ENCODE measurements at regions not wholly inside any gene's neighbourhood (a gene's known extent, or its start where the extent isn't known, plus 50 kb on each side); places are given as distances from the start of the nearest gene placed in this dataset.

- H3K27ac ChIP-seq (ENCODE audit: low read length): no peak overlapping the region
- H3K9me3 ChIP-seq (ENCODE audit: control insufficient read depth in 2 of 2, low read length in 2 of 2): no peaks in the 10 kb centered on the region
- no peaks in the 10 kb centered on the region for H3K36me3 ChIP-seq (ENCODE audit: control insufficient read depth in 2 of 2, insufficient read depth in 2 of 2, low read length in 2 of 2)
- no peak overlapping the region for H3K9ac ChIP-seq (ENCODE audit: low read length in 2 of 2)
- H3K27me3 ChIP-seq (ENCODE audit: control insufficient read depth in 1 of 2, insufficient read depth in 2 of 2, low read length in 2 of 2): no peaks in the 10 kb centered on the region
- no peak overlapping the region for H3K4me3 ChIP-seq (ENCODE audit: low read length in 2 of 2)
- H3K4me1 ChIP-seq (ENCODE audit: control insufficient read depth, insufficient read depth, low read length): no peaks in the 10 kb centered on the region
Observed at GRCh38 chr2:4465671-4466070, 762.3 kb downstream of the DCDC2C start.

- H3K27ac ChIP-seq (ENCODE audit: low read length): no peak overlapping the region
- H3K36me3 ChIP-seq (ENCODE audit: control insufficient read depth in 2 of 2, insufficient read depth in 2 of 2, low read length in 2 of 2): no peaks in the 10 kb centered on the region
- no peak overlapping the region for H3K9ac ChIP-seq (ENCODE audit: low read length in 2 of 2)
- no peak overlapping the region for H3K4me3 ChIP-seq (ENCODE audit: low read length in 2 of 2)
- H3K27me3 ChIP-seq (ENCODE audit: control insufficient read depth in 1 of 2, insufficient read depth in 2 of 2, low read length in 2 of 2): no peaks in the 10 kb centered on the region
- H3K9me3 ChIP-seq (ENCODE audit: control insufficient read depth in 2 of 2, low read length in 2 of 2): no peaks in the 10 kb centered on the region
- H3K4me1 ChIP-seq (ENCODE audit: control insufficient read depth, insufficient read depth, low read length): no peaks in the 10 kb centered on the region
Observed at GRCh38 chr2:4475618-4476017, 772.2 kb downstream of the DCDC2C start.

- Histone ChIP-seq H3K9ac (ENCODE audit: low read length in 2 of 2) (no peak overlapping the region), H3K9me3 (ENCODE audit: control insufficient read depth in 2 of 2, low read length in 2 of 2) (no peaks in the 10 kb centered on the region), H3K27ac (ENCODE audit: low read length) (no peak overlapping the region), H3K4me3 (ENCODE audit: low read length in 2 of 2) (no peak overlapping the region), H3K27me3 (ENCODE audit: control insufficient read depth in 1 of 2, insufficient read depth in 2 of 2, low read length in 2 of 2) (no peaks in the 10 kb centered on the region), H3K4me1 (ENCODE audit: control insufficient read depth, insufficient read depth, low read length) (no peaks in the 10 kb centered on the region), H3K36me3 (ENCODE audit: control insufficient read depth in 2 of 2, insufficient read depth in 2 of 2, low read length in 2 of 2) (no peaks in the 10 kb centered on the region)
Observed at GRCh38 chr2:4483050-4483449, 779.7 kb downstream of the DCDC2C start.

GRCh38 chr2:4486971-4487370, 783.6 kb downstream of the DCDC2C start:
- Histone ChIP-seq H3K4me1 (ENCODE audit: control insufficient read depth, insufficient read depth, low read length) (no peaks in the 10 kb centered on the region), H3K9me3 (ENCODE audit: control insufficient read depth in 2 of 2, low read length in 2 of 2) (no peaks in the 10 kb centered on the region), H3K27ac (ENCODE audit: low read length) (no peak overlapping the region), H3K4me3 (ENCODE audit: low read length in 2 of 2) (no peak overlapping the region), H3K27me3 (ENCODE audit: control insufficient read depth in 1 of 2, insufficient read depth in 2 of 2, low read length in 2 of 2) (no peaks in the 10 kb centered on the region), H3K9ac (ENCODE audit: low read length in 2 of 2) (no peak overlapping the region), H3K36me3 (ENCODE audit: control insufficient read depth in 2 of 2, insufficient read depth in 2 of 2, low read length in 2 of 2) (no peaks in the 10 kb centered on the region)

GRCh38 chr2:4499316-4500030, 796.1 kb downstream of the DCDC2C start:
- H3K9me3 ChIP-seq (ENCODE audit: control insufficient read depth in 2 of 2, low read length in 2 of 2): no peaks in the 10 kb centered on the region
- no peak overlapping the region for H3K4me3 ChIP-seq (ENCODE audit: low read length in 2 of 2)
- H3K4me1 ChIP-seq (ENCODE audit: control insufficient read depth, insufficient read depth, low read length): no peaks in the 10 kb centered on the region
- no peak overlapping the region for H3K9ac ChIP-seq (ENCODE audit: low read length in 2 of 2)
- H3K36me3 ChIP-seq (ENCODE audit: control insufficient read depth in 2 of 2, insufficient read depth in 2 of 2, low read length in 2 of 2): no peaks in the 10 kb centered on the region
- no peak overlapping the region for H3K27ac ChIP-seq (ENCODE audit: low read length)
- no peaks in the 10 kb centered on the region for H3K27me3 ChIP-seq (ENCODE audit: control insufficient read depth in 1 of 2, insufficient read depth in 2 of 2, low read length in 2 of 2)

GRCh38 chr2:4501525-4501924, 798.1 kb downstream of the DCDC2C start:
- Histone ChIP-seq H3K4me3 (ENCODE audit: low read length in 2 of 2) (no peak overlapping the region), H3K4me1 (ENCODE audit: control insufficient read depth, insufficient read depth, low read length) (no peaks in the 10 kb centered on the region), H3K27ac (ENCODE audit: low read length) (no peak overlapping the region), H3K36me3 (ENCODE audit: control insufficient read depth in 2 of 2, insufficient read depth in 2 of 2, low read length in 2 of 2) (no peaks in the 10 kb centered on the region), H3K27me3 (ENCODE audit: control insufficient read depth in 1 of 2, insufficient read depth in 2 of 2, low read length in 2 of 2) (no peaks in the 10 kb centered on the region), H3K9ac (ENCODE audit: low read length in 2 of 2) (no peak overlapping the region), H3K9me3 (ENCODE audit: control insufficient read depth in 2 of 2, low read length in 2 of 2) (no peaks in the 10 kb centered on the region)

- Histone ChIP-seq H3K36me3 (ENCODE audit: control insufficient read depth in 2 of 2, insufficient read depth in 2 of 2, low read length in 2 of 2) (no peaks in the 10 kb centered on the region), H3K4me1 (ENCODE audit: control insufficient read depth, insufficient read depth, low read length) (no peaks in the 10 kb centered on the region), H3K9ac (ENCODE audit: low read length in 2 of 2) (no peak overlapping the region), H3K9me3 (ENCODE audit: control insufficient read depth in 2 of 2, low read length in 2 of 2) (no peaks in the 10 kb centered on the region), H3K27me3 (ENCODE audit: control insufficient read depth in 1 of 2, insufficient read depth in 2 of 2, low read length in 2 of 2) (no peaks in the 10 kb centered on the region), H3K4me3 (ENCODE audit: low read length in 2 of 2) (no peak overlapping the region), H3K27ac (ENCODE audit: low read length) (no peak overlapping the region)
Observed at GRCh38 chr2:4502230-4502843, 799.0 kb downstream of the DCDC2C start.

GRCh38 chr2:4507661-4508060, 804.3 kb downstream of the DCDC2C start:
- H3K27me3 ChIP-seq (ENCODE audit: control insufficient read depth in 1 of 2, insufficient read depth in 2 of 2, low read length in 2 of 2): no peaks in the 10 kb centered on the region
- H3K4me1 ChIP-seq (ENCODE audit: control insufficient read depth, insufficient read depth, low read length): no peaks in the 10 kb centered on the region
- no peaks in the 10 kb centered on the region for H3K36me3 ChIP-seq (ENCODE audit: control insufficient read depth in 2 of 2, insufficient read depth in 2 of 2, low read length in 2 of 2)
- no peak overlapping the region for H3K9ac ChIP-seq (ENCODE audit: low read length in 2 of 2)
- H3K27ac ChIP-seq (ENCODE audit: low read length): no peak overlapping the region
- no peak overlapping the region for H3K4me3 ChIP-seq (ENCODE audit: low read length in 2 of 2)
- H3K9me3 ChIP-seq (ENCODE audit: control insufficient read depth in 2 of 2, low read length in 2 of 2): no peaks in the 10 kb centered on the region

- Histone ChIP-seq H3K9me3 (ENCODE audit: control insufficient read depth in 2 of 2, low read length in 2 of 2) (no peaks in the 10 kb centered on the region), H3K27ac (ENCODE audit: low read length) (no peak overlapping the region), H3K36me3 (ENCODE audit: control insufficient read depth in 2 of 2, insufficient read depth in 2 of 2, low read length in 2 of 2) (no peaks in the 10 kb centered on the region), H3K9ac (ENCODE audit: low read length in 2 of 2) (no peak overlapping the region), H3K27me3 (ENCODE audit: control insufficient read depth in 1 of 2, insufficient read depth in 2 of 2, low read length in 2 of 2) (no peaks in the 10 kb centered on the region), H3K4me1 (ENCODE audit: control insufficient read depth, insufficient read depth, low read length) (no peaks in the 10 kb centered on the region), H3K4me3 (ENCODE audit: low read length in 2 of 2) (no peak overlapping the region)
Observed at GRCh38 chr2:4515871-4516761, 812.7 kb downstream of the DCDC2C start.

- H3K27ac ChIP-seq (ENCODE audit: low read length): no peak overlapping the region
- no peaks in the 10 kb centered on the region for H3K27me3 ChIP-seq (ENCODE audit: control insufficient read depth in 1 of 2, insufficient read depth in 2 of 2, low read length in 2 of 2)
- no peak overlapping the region for H3K4me3 ChIP-seq (ENCODE audit: low read length in 2 of 2)
- H3K4me1 ChIP-seq (ENCODE audit: control insufficient read depth, insufficient read depth, low read length): no peaks in the 10 kb centered on the region
- no peaks in the 10 kb centered on the region for H3K36me3 ChIP-seq (ENCODE audit: control insufficient read depth in 2 of 2, insufficient read depth in 2 of 2, low read length in 2 of 2)
- peaks cover 0 to 3% of the 10 kb centered on the region in 2 donors for H3K9me3 ChIP-seq (ENCODE audit: control insufficient read depth in 2 of 2, low read length in 2 of 2)
- no peak overlapping the region for H3K9ac ChIP-seq (ENCODE audit: low read length in 2 of 2)
Observed at GRCh38 chr2:4518596-4518995, 815.2 kb downstream of the DCDC2C start.
